GM10266 (cell line): ENCODE measurements at regions not wholly inside any gene's neighbourhood (a gene's known extent, or its start where the extent isn't known, plus 50 kb on each side); places are given as distances from the start of the nearest gene placed in this dataset.

Source experiments
- DNase-seq: peaks from one replicate; pipeline ENCODE4 v3.0.0; 2012; ENCODE audit errors: extremely low spot score
- CTCF ChIP-seq: IDR thresholded peaks from 2 replicates; pipeline ENCODE4 v1.5.1; 2012; ENCODE audit warnings: mild to moderate bottlenecking, low read depth; ENCODE audit not compliant: control insufficient read depth, insufficient read depth; ENCODE audit errors: missing control alignments

- no peak for TF ChIP-seq CTCF
- no peak for DNase-seq
These were observed 1160.8 kb upstream of the B3GALT2 start for GRCh38 chr1:194347200-194347599.

DNA sequence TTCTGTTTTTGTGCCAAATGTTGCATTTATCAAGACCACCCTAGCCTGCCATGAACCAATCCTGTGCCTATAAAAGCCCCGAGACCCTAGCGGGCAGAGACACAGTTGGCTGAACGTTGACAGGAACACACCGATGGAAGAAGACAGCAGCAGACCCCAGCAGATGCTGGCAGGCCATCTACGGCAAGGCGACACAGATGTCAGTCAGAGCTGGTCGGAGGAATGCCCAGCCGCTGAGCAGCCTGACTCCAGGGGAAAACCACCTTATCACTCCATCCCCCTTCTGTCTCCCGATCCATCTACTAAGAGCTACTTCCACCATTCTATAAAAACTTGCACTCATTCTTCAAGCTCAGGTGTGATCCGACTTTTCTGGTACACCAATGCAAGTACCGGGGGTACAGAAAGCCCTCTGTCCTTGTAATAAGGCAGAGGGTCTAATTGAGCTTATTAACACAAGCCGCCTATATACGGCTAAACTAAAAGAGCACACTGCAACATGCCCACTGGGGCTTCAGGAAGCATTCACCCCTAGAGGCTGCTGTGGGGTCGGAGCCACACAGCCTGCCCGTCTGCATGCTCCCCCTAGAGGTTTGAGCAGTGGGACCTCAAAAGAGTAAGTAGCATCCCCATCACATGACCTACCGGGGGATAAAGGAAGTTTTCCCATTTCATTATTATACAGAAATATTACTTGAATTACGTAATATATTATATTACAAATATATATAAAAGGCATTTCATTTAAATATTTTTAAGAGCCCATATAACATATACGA is 1156.3 kb upstream of the B3GALT2 start:
- DNase-seq, result no peak
- TF ChIP-seq CTCF, result no peak

- DNase-seq, result no peak
- TF ChIP-seq CTCF, result no peak
These were observed 1155.2 kb upstream of the B3GALT2 start for GRCh38 chr1:194341587-194341986.

DNA sequence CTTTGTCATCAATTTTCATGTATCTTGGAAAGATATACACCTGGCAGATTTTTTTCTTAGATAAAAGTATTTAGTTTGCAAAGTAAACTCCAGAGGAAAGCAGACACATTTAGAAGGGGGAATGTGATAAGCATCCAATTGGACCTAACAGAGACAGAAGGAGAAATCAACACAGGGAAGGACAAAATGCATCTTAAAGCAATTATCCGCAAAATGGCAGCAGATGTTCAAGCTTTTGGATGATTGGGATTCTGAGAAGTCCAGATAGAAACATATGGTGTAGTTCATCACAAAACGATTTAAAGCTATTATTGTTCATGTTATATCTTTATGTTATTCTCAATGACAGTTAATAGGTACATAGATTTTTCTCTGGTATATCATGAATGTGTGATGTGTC is 1153.1 kb upstream of the B3GALT2 start:
- TF ChIP-seq CTCF, result no peak
- DNase-seq, result no peak

DNA sequence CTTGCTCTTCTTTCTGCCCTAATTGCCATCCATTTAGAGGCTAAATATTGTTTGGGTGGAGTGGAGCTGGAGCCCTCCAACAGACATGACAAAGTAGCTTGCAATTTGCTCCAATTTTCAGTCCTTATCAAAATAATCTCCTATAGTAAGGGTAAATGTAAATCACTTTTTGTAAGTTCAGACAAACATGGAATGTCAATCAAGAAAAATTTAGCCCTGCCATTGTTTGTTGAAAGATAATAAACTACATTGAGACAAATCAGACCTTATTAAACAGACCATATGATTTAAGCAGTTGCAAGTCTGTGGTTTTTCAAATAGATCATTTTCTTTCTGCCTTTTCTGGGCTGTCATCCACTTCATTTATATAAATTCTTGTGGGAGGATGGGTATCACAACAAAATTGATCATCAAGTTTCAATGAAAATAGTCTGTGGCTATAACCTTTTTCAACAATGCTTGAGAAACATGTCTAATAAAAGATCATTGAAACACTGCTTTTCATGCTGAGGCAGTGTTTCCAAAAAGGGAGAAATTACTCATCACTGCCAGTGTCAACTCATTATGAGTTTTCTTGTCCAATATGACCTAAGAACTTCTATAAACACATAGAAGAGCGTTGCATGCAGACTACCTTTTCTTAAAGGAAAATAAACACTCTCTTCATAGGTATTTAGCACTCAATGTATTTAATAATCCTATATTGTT is 1152.0 kb upstream of the B3GALT2 start:
- DNase-seq, result no peak
- no peak for TF ChIP-seq CTCF

DNA sequence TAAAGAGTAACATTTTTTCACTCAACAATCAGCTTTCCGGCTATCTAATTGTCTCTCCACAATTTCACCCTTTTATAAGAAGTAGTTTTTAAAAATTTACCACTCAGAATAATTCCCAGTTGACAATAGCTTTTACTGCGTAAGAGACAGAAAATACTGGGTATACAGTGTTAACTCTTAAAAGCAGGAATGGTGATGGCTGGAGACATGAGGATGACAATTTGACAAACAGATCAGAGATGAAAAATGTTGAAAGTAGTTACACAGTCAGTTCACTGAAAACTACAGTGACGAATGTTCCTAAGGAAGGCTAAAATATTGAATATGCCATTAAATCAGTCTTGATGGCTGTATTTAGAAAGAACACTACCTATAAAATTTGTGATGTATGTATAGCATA is 1146.8 kb upstream of the B3GALT2 start:
- TF ChIP-seq CTCF, result no peak
- no peak for DNase-seq

DNA sequence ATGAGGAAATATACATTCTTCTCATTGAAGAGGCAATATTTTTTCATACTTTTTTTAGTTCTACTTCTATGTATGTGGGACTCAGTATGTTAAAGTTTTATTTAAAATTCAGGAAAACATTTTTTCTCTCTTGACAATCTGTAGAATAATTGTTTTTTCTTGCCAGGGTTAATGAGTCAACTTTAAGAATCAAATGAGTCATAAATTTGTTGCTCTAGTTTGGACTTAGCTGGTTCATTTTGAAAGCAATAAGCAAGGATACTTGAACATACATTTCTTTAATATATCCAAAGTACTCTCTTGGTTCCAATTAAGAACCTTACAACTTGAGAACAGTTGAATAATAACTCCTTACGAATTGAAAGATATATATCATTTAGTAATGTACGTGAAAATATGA is 1145.3 kb upstream of the B3GALT2 start:
- DNase-seq, result no peak
- no peak for TF ChIP-seq CTCF
